ENCODE measurements at regions not wholly inside any gene's neighbourhood (a gene's known extent, or its start where the extent isn't known, plus 50 kb on each side); places are given as distances from the start of the nearest gene placed in this dataset.

- Histone ChIP-seq H4K20me1 (ENCODE audit: insufficient read depth) (no peaks in the 10 kb centered on the region), H2AFZ (ENCODE audit: low read depth, low read length) (no peak overlapping the region), H3K27me3 (ENCODE audit: insufficient read depth, low read depth, low read length) (no peaks in the 10 kb centered on the region), H3K79me2 (replicated peaks; ENCODE audit: insufficient read depth, low read length) (no peaks in the 10 kb centered on the region), H3K4me3 (ENCODE audit: low read length) (no peak overlapping the region), H3K9me2 (ENCODE audit: insufficient read depth, low read length) (no peaks in the 10 kb centered on the region), H3K4me2 (ENCODE audit: low read length) (no peak overlapping the region), H3K9ac (ENCODE audit: low read length) (no peak overlapping the region), H3K36me3 (ENCODE audit: insufficient read depth, low read length) (no peaks in the 10 kb centered on the region), H3K9me3 (ENCODE audit: low read length) (no peaks in the 10 kb centered on the region), H3K27ac (ENCODE audit: low read length) (no peak overlapping the region), H3F3A (ENCODE audit: insufficient read depth, low read length, poor library complexity, severe bottlenecking) (no peaks in the 10 kb centered on the region)
- TF ChIP-seq SMC3 (conservative IDR thresholded peaks at IDR 0.05; ENCODE audit: poor library complexity) (no peak), REST (IDR thresholded peaks at IDR 0.05; ENCODE audit: borderline replicate concordance) (no peak), MXI1 (conservative IDR thresholded peaks at IDR 0.05; ENCODE audit: poor library complexity, severe bottlenecking) (no peak), EZH2 (IDR thresholded peaks at IDR 0.05; ENCODE audit: borderline replicate concordance, insufficient read depth, low read length, poor library complexity, severe bottlenecking) (no peak), TAF1 (IDR thresholded peaks at IDR 0.05; ENCODE audit: low read depth) (no peak), EP300 (conservative IDR thresholded peaks at IDR 0.05; ENCODE audit: poor library complexity, severe bottlenecking) (no peak), RAD21 (conservative IDR thresholded peaks at IDR 0.05) (no peak), POLR2AphosphoS5 (IDR thresholded peaks at IDR 0.05) (no peak)
- TF ChIP-seq, protein P1, sequence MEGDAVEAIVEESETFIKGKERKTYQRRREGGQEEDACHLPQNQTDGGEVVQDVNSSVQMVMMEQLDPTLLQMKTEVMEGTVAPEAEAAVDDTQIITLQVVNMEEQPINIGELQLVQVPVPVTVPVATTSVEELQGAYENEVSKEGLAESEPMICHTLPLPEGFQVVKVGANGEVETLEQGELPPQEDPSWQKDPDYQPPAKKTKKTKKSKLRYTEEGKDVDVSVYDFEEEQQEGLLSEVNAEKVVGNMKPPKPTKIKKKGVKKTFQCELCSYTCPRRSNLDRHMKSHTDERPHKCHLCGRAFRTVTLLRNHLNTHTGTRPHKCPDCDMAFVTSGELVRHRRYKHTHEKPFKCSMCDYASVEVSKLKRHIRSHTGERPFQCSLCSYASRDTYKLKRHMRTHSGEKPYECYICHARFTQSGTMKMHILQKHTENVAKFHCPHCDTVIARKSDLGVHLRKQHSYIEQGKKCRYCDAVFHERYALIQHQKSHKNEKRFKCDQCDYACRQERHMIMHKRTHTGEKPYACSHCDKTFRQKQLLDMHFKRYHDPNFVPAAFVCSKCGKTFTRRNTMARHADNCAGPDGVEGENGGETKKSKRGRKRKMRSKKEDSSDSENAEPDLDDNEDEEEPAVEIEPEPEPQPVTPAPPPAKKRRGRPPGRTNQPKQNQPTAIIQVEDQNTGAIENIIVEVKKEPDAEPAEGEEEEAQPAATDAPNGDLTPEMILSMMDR (IDR thresholded peaks at IDR 0.05; ENCODE audit: poor library complexity, severe bottlenecking): no peak
These were observed 82.4 kb upstream of the STARD13 start for GRCh38 chr13:33367926-33368325.

GRCh38 chr13:33369073-33369472, 83.5 kb upstream of the STARD13 start:
- H3K36me3 ChIP-seq (ENCODE audit: insufficient read depth, low read length): no peaks in the 10 kb centered on the region
- no peaks in the 10 kb centered on the region for H3F3A ChIP-seq (ENCODE audit: insufficient read depth, low read length, poor library complexity, severe bottlenecking)
- H3K4me3 ChIP-seq (ENCODE audit: low read length): no peak overlapping the region
- TF ChIP-seq SMC3 (conservative IDR thresholded peaks at IDR 0.05; ENCODE audit: poor library complexity) (no peak), EZH2 (IDR thresholded peaks at IDR 0.05; ENCODE audit: borderline replicate concordance, insufficient read depth, low read length, poor library complexity, severe bottlenecking) (no peak), EP300 (conservative IDR thresholded peaks at IDR 0.05; ENCODE audit: poor library complexity, severe bottlenecking) (no peak), REST (IDR thresholded peaks at IDR 0.05; ENCODE audit: borderline replicate concordance) (no peak), RAD21 (conservative IDR thresholded peaks at IDR 0.05) (no peak), TAF1 (IDR thresholded peaks at IDR 0.05; ENCODE audit: low read depth) (no peak), MXI1 (conservative IDR thresholded peaks at IDR 0.05; ENCODE audit: poor library complexity, severe bottlenecking) (no peak), POLR2AphosphoS5 (IDR thresholded peaks at IDR 0.05) (no peak)
- TF ChIP-seq, protein P1 (IDR thresholded peaks at IDR 0.05; ENCODE audit: poor library complexity, severe bottlenecking): no peak
- no peak overlapping the region for H3K9ac ChIP-seq (ENCODE audit: low read length)
- H3K27ac ChIP-seq (ENCODE audit: low read length): no peak overlapping the region
- H3K27me3 ChIP-seq (ENCODE audit: insufficient read depth, low read depth, low read length): no peaks in the 10 kb centered on the region
- no peaks in the 10 kb centered on the region for H3K79me2 ChIP-seq (replicated peaks; ENCODE audit: insufficient read depth, low read length)
- H3K9me3 ChIP-seq (ENCODE audit: low read length): no peaks in the 10 kb centered on the region
- H2AFZ ChIP-seq (ENCODE audit: low read depth, low read length): no peak overlapping the region
- H4K20me1 ChIP-seq (ENCODE audit: insufficient read depth): no peaks in the 10 kb centered on the region
- H3K4me2 ChIP-seq (ENCODE audit: low read length): no peak overlapping the region
- no peaks in the 10 kb centered on the region for H3K9me2 ChIP-seq (ENCODE audit: insufficient read depth, low read length)
